SH-SY5Y (cell line): ENCODE measurements at regions not wholly inside any gene's neighbourhood (a gene's known extent, or its start where the extent isn't known, plus 50 kb on each side); places are given as distances from the start of the nearest gene placed in this dataset.

Experiments used
- GATA2 ChIP-seq: IDR thresholded peaks from 2 replicates; pipeline ENCODE4 v1.6.1; 2011; ENCODE audit warnings: mild to moderate bottlenecking, low read depth, low read length
- GATA3 ChIP-seq: IDR thresholded peaks from 2 replicates; pipeline ENCODE4 v1.6.1; 2011; ENCODE audit warnings: low read depth, mild to moderate bottlenecking, low read length, moderate library complexity

DNA sequence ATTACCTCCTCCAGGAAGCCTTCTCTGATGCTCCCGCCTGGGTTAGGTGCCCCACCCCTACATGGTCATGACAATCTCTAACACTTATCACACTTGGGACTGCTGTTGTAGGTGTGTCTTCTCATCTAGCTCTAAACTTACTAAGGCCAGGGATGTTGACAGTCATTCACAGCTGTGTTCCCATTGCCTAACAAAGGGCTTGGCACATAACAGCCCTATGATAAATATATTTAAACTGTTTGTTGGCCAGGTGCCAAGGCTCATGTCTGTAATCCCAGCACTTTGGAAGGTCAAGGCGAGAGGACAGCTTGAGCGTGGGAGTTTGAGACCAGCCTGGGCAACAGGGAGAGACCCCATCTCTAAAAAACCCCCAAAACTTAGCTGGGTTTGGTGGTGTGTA lies 98.8 kb upstream of the RGS6 start:
- TF ChIP-seq GATA2: no peak
- TF ChIP-seq GATA3: no peak
